ENCODE measurements at regions not wholly inside any gene's neighbourhood (a gene's known extent, or its start where the extent isn't known, plus 50 kb on each side); places are given as distances from the start of the nearest gene placed in this dataset.

DNA sequence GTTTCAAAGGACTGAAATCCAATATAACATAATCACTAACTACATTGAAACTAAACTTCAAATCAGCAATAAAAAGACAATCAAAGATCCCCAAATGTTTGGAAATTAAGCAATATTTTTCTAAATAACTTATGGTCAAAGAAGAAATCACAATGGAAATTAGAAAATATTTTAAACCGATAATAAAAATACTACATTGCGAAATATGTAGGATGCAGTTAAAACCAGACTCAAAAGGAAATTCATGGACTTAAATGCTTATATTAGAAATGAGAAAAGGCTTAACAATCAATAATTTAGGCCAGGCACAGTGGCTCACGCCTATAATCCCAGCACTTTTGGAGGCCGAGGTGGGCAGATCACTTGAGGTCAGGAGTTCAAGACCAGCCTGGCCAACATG is 79.0 kb upstream of the HAAO start:
- DNase-seq (ENCODE audit: low spot score) = no peak

DNA sequence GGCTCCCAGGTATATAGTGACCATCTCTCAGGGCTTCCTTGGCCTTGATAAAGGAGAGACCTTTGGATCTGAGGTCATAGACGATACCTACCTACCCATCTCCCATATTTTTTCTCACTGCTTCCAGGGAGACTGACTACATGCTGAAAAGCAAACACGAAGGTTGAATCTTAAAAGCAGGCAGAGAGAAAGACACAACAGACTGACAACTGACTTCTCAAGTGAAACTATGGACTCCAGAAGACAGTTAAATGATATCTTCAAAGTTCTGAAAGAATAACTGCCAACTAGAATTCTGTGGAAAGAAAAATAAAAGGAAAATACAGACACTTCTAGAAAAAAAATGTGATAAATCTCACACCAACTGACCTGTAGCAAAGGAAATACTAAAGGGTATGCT is 76.5 kb upstream of the HAAO start:
- no peak for DNase-seq (ENCODE audit: low spot score)

DNA sequence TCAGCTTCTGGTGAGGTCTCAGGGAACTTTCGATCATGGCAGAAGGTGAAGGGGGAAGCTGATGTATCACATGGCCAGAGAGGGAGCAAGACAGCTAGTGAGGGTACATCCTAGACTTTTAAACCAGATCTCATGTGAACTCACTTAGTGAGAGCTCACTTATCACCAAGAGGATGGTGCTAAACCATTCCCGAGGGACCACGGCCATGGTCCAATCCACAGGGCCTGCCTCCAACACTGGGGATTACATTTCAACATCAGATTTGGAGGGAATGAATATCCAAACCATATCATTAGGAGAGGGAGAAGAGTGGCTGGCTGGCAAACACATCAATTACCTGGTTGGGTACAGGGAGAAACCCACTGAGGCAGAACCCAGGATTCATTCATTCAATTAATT is 75.7 kb upstream of the HAAO start:
- DNase-seq (ENCODE audit: low spot score) = no peak

DNA sequence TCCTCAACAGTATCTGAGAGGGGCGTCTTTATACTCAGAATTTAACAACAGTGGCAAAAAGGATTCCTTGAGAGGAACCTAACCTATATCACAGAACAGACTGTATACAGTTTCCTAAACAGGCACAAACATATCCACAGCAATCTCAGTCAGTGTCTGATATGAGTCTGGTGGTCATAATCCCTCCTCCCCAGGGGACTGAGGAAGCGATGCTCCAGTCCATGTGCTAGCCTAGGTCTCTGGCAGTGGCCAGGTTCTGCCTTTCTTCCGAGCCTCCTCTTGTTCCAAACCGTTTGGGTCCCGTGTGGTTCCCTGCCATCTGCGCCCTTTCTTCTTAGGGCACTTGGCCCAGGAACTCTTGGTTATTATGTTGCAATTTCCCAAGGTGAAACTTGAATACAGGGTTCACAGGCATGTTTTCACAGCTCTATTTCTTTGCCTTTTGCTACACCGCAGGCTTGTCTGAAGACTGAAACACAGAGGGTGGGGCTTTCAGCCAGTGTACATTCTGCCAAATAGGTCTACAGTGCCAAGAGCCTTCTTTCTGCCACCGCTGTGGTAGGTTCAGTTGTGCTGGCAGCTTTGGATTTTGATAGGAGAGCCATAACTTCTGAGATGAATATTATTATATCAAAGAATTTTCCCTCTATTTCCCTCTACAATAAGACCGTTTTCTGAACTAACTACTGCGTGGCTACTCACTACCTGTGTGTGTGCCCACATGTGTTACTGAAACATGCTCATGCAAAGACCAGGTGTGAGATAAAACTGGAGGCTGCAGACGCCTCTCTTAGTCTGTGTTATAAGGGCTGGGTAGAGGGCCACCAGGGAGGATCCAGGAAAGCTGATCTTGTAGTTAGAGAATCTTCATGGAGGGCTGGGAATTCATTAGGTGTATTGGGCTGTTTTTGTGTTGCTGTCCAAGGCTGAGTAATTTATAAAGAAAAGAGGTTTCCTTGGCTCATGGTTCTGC is 75.0 kb upstream of the HAAO start:
- DNase-seq (ENCODE audit: low spot score) = no peak

DNA sequence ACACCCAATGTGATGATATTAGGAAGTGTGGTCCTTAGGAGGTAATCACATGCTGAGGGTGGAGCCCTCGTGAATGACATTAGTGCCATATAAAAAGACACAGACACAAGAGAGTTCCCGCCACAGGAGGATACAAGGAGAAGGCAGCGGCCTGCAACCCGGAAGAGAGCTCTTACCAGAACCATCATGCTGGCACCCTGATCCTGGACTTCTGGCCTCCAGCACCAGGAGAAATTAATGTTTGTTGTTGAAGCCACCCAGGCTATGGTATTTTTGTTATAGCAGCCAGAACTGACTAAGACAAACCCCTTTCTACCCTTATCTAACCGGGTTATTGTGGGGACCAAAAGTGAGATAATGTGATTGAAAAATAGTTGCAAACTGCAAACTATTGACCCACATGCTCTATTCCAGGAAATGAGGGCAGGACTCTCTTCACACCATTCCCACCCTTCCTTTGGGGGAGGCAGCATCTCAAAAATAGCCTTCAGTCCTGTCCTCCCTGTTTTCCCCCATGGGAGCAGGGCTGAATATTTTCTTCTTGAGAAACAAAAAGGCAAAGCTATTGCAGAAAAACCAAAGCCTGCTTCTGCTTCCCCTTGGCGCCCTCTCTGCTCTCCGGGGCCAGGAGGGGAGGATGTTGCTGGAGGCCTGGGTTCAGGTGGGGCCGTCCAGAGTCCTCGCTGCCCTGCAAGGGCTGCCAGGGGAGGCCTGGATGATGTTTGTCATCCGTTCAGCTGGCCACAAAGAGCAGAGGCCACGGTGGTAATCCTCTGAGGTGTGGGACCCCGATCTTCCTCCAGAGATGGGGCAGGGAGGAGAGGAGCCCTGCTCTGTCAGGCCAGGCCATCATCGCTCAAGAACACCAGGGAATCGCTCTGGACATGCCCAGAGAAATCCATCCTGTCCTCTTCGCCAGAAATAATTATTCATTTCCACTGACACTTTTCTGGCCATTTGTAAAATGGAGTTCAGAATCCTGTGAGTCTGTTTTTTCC is 73.8 kb upstream of the HAAO start:
- no peak for DNase-seq (ENCODE audit: low spot score)

- DNase-seq (ENCODE audit: low spot score) = no peak
These were observed 72.4 kb upstream of the HAAO start for GRCh38 chr2:42864641-42865280.

DNA sequence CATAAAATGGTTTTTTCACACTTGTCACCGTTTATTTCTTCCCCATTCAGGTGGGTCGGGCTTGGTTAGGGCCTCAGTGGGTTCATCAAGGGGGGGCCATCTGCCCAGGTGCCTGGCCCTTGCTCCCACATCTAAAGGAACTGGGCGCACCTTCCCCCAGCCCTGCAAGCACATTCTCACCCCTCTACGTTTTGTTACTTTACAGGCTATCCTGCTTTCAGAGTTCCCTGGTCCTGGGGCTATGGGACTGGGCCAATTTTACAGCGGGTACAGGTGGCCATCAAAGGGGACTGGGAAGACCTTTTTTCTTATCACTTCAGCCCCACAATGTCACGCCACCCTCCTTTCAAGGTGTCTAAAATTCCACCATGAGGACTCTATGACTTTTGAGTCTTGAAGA is 71.8 kb upstream of the HAAO start:
- DNase-seq (ENCODE audit: low spot score) = no peak

DNA sequence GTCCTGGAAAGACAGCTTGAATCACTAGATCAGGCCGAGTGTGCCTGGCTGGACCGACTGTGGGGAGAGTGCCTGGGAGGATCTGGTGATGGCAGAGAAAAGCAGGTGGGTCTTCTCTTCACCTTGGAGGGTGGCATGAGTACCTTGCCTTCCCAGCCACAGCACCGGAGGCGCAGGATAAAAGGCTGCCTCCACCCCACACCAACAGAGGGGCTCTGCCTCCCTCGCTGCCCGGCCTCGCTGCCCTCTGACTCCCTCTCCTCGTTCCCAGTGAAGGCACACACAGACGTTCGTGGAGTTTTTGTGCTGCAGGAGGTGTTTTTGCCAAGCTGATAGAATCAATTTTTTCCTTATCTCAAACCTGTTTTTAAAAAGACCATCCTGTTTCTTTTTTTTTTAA is 71.4 kb upstream of the HAAO start:
- no peak for DNase-seq (ENCODE audit: low spot score)

GRCh38 chr2:42863320-42863719 is 70.9 kb upstream of the HAAO start:
- DNase-seq (ENCODE audit: low spot score) = no peak

GRCh38 chr2:42862669-42863185 is 70.3 kb upstream of the HAAO start:
- DNase-seq (ENCODE audit: low spot score) = no peak

DNA sequence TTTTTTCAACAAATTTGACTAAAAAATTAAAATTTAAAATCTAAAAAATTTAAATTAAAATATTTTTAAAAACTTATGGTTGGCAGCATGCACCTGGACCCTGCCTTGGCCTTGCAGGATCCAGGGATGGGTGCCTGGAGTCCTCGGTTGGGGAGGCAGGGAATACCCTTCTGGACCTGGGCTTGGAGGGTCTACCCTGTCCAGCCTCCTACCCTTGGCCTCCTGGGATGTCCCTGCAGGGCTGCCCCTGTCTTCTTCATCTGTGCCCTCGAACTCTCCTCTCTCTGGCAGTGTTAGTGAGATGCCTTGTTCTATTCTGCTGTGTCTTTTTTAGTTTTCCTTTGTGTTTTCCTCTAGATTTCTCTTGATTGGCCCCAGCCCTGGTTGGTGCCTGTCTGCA is 68.9 kb upstream of the HAAO start:
- DNase-seq (ENCODE audit: low spot score) = no peak

DNA sequence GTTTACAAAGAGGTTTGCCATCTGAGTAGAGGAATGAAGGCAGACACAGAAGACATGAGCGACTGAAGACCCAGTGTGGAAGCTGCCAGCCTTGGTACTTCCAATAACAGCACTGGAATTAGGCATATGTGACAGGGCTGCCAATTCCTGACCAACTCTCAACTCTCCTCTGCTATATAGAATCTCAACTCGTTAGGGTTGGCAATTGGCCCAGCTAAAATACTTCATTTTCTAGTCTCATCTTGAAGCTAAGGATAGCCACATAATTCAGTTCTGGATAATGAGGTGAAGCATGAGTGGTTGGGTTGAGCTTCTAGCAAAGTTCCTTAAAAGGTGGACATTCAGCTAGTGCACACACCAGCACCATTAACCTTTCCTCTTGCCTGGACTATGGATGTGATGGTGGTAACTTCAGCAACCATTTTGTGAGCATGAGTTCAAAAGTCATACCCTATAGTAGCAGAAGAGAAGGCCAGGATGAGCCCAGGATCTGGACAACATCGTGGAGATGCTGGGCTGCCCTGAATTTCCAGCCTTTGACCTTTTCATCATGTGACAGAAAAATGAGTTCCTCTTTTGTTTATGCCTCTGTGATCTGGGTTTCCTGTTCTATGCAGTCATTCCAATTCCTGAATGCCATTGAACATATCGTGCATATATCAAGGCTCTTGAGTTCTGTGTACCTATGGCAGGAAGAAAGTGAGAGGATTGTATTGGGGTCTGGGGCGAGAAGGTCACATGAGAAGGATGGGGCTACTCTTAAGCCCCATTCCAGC is 68.1 kb upstream of the HAAO start:
- no peak for DNase-seq (ENCODE audit: low spot score)

DNA sequence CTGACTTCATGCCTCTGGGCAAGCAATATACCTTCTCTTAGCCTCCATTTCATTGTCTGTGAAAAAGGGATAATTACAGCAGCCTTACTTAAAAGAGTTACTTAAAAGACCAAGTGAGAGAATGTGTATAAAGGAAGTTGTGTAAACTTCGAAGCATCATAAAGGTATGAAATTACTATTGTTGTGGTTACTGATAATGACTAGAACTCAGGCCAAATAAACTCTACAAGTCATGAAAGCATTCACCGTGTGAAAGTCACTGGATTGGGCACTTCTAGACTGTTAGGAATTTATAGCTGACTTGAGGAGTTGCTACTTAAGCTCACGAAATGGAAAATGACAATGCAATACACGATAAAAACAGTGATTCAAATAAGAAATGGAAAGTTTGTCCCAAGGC is 67.4 kb upstream of the HAAO start:
- DNase-seq (ENCODE audit: low spot score) = no peak

DNA sequence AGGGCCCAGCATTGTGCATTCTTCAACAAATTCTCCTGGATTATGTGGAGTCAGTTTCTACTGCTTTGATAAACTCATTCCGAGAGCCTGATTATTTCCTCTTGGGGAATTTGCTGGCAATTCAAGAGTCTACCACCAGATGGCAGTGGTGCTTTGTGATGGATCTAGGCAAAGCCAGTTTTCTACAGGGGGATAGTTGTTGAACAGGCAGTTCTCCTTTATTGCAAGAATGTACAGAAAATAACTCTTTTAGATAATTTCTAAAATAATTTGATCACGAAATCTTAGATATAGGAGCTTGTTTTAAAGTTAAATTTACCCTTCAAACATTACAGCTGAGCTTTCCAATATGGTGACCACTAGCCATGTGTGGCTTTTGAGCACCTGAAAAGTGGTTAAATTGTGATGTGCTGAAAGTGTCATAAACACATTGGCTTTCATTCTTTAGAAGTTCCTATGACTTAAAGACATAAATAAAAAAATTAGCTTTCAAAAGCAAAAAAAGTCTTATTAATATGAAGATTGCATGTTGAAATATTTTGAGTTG is 66.7 kb upstream of the HAAO start:
- peak; percentile 86 for DNase-seq (ENCODE audit: low spot score)

DNA sequence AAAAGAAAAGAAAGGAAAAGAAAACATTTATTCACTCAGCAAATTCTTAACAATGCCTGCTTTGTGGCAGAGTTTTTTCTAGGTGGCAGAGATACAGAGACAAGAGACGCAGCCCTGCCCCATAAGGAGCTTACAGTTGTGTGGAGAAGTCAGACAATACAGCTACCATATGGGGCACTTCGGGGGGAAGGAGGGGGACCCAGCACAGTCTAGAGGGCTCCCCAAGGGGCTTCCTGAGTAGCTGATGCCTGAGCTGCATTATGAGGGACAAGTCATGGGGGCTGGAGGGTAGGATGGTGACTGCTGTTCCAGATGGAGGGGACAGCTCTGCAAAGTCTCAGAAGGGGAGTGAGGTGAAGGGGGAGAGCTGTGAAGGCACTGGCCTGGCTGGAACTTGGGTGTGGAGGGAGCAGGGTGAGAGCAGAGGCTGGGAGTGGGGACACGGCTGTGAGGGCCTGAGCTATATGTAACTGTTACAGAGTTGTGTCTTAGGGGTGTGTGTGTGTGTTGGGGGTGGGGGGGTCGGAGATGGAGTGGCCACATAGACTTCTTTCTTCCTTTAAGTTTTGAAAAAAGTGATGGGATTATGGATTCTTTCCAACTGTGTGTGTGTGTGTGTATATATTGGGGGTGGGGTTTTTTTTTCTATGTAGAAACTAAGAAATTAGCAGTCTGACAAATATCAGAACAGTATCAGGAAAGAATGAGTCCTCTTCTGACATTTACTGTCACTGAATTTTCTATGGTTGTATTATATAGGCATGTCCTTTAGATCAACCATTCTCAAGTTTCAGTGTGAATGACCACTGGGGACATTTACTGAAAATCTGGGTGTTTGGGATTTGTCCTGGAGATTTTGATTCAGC is 66.0 kb upstream of the HAAO start:
- DNase-seq (ENCODE audit: low spot score) = no peak

DNA sequence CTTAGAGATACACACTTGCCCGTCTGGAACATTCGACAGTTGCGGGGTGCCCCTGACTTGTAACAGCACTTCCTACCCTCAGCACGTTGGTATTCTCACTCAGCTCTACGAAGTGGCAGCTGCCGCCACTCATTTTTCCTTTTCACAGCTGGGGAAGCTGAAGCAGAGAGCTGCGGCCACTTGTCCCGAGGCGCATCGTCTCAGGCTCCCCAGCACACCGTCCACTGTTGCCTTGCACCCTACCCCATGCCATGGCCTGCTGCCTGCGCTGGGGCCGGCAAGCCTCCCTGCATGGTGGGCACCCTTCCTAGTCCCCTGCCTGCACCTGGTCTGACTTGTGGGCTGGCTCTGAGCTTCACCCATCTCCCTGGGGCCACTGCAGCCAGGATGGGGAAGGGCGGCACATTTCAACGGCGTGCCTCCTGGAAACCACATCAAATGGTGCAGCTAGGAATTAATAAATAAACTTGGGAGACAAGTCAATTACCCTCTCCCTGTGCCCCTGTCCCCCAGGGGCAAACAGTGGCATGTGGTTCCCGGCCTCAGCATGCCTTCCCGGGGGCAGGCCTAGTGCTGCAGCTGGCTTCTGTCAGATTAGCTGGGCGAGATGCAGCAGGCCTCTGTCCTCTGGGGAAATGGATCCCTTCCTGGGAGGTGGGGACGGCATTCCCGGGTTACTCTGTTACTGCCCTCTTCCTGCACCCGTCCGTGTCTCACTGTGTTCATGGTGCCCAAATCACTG is 64.7 kb upstream of the HAAO start:
- DNase-seq (ENCODE audit: low spot score) = no peak

GRCh38 chr2:42856106-42856860 is 63.9 kb upstream of the HAAO start:
- no peak for DNase-seq (ENCODE audit: low spot score)

DNA sequence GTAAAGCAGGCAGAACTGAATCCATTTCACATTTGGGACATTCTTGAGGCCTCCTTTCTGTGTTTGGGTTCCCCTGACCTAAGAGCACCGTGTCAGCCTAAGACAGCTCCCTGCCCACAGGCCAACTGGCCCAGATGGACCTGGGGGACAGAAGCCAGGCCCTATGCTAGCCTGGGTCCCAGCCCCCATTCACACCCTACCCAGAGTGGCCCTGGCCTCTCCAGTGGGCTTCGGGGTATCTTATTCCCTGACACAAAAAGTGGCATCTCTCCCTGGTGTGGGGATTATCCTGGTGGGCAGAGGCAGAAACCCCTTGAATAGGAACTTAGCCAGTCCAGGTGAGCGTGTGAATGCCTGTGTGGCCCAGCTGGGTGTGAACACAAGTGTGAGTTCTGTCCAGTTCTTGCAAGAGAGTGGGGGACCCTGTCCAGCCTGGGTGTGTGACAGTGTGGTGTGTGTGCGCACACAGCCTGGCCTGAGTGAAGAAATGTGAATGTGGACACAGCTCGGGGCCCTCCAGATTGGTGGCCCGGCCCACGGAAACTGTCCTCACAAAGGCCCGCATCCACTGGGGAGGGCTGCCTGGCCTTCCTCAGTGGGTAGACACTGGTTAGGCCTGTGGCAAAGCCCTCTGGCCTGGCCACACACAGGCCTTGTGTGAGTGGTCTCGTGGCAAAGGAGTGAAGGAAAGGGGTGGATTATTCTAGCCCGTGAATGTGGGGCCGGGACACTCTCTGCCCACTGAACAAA is 63.0 kb upstream of the HAAO start:
- no peak for DNase-seq (ENCODE audit: low spot score)

Measured in hematopoietic multipotent progenitor cell treated with erythropoietin and hydrocortisone succinate and interleukin-3 and kit ligand, for 15 days (in vitro differentiated cells).